WTC11 (cell line): ENCODE measurements at regions not wholly inside any gene's neighbourhood (a gene's known extent, or its start where the extent isn't known, plus 50 kb on each side); places are given as distances from the start of the nearest gene placed in this dataset.

Source experiments
- TF ChIP-seq, protein P1 (sequence below): fragments of 200-600 bp; IDR thresholded peaks from 2 replicates; pipeline ENCODE4 v1.8.0; 2022; ENCODE audit warnings: antibody characterized with exemption
- TF ChIP-seq, protein P2 (sequence below): fragments of 250-450 bp; sonication (Bioruptor Pico); IDR thresholded peaks from 2 replicates; pipeline ENCODE4 v1.9.0; 2021; ENCODE audit warnings: mild to moderate bottlenecking

DNA sequence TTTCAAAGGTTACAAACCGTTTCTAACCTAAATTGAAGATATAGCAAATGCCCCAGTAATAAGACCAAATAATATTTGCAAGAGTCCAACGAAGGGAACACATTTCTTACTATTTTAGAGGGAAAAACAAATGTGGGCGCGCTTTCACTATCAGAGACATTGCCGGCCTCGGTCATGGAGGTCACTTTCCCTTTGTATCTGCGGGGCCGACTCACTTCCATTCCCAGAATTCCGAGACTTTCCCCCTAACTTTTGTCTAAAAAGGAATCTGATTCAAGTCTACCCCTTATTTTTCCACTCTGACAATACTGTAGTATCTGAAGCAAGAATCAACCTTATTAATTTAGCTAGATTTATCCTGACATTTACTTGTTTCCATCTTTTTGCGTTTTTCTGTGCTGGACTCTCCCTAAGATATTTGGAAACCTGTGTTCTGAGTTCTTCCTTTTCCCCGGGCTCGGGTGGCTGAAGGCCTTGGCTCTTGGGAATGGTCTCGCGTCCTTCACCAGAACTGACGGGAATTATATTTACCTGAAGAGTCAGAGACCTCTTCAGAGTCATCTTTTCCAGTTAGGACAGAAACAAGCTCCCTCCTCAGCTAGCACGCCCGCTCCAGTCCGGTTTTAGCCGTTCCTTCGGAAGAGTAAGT, 71.8 kb upstream of the ZNF184 start:
- TF ChIP-seq, protein P1, sequence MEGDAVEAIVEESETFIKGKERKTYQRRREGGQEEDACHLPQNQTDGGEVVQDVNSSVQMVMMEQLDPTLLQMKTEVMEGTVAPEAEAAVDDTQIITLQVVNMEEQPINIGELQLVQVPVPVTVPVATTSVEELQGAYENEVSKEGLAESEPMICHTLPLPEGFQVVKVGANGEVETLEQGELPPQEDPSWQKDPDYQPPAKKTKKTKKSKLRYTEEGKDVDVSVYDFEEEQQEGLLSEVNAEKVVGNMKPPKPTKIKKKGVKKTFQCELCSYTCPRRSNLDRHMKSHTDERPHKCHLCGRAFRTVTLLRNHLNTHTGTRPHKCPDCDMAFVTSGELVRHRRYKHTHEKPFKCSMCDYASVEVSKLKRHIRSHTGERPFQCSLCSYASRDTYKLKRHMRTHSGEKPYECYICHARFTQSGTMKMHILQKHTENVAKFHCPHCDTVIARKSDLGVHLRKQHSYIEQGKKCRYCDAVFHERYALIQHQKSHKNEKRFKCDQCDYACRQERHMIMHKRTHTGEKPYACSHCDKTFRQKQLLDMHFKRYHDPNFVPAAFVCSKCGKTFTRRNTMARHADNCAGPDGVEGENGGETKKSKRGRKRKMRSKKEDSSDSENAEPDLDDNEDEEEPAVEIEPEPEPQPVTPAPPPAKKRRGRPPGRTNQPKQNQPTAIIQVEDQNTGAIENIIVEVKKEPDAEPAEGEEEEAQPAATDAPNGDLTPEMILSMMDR: no peak
- TF ChIP-seq, protein P2, sequence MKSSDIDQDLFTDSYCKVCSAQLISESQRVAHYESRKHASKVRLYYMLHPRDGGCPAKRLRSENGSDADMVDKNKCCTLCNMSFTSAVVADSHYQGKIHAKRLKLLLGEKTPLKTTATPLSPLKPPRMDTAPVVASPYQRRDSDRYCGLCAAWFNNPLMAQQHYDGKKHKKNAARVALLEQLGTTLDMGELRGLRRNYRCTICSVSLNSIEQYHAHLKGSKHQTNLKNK (CRISPR knock-in tag): no peak
